ENCODE measurements at regions not wholly inside any gene's neighbourhood (a gene's known extent, or its start where the extent isn't known, plus 50 kb on each side); places are given as distances from the start of the nearest gene placed in this dataset.

DNA sequence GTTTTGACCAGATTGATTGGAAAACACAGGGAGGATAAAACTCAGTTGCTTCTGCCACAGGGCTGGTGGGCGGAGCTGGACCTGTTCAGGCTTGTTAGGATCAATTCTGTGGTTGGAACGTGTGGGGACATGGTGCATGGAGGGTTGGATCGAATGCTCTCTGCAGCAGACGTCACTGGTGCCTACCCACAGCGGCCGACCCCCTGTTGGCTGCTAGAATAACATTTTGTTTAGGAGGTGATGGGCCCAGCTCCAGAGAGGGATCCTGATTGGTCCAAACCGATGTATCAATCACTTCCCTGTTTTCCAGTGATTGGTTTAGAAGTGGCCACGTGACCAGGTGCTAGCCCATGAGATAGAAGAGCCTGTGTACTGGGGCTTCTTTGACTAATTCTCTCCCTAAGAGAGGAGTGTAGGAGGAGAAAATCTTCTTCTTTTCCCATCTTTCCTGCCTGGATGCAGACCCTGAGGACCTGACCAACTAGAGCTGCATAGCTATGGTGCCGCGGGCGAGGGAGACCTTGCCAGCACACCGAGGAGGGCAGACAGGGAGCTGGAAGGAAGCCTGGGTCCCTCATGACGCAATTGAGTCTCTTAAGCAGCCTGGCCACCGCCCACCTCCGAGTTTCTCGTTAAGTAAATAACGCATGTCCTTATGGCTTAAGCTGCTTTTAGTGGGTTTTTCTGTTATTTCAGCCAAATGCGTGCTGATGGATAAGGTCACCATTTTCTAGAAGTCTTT is 163.5 kb downstream of the AACS start:
- DNase-seq: no peak

DNA sequence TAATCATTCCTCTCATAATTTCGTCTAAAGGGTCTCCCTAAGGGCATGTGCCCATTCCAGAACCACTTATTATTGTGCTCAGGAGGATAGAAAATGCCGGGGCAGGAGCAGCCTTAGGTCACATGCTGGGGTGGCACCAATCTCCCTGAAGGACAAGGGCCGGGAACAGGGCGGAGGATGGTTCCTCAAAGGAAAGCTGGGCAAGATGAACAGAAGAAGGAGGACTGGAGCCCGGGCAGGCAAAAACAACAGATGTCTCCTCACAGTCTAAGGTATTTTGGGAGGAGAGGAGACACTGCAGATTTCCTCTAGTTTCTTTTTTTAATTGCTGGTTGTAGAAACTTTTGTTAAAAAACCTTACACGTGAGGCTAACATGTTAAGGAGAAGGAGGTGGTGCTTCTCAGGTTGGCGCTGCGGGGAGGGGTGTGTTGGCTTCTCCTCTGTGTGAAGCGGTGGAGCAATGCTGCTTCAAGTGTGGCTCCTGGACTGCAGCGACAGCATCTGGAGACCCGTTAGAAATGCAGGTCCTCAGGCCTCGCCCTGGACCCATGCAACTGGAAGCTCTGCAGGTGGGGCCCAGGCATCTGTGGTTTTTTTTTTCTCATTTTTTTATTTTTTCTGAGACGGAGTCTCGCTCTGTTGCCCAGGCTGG is 164.8 kb downstream of the AACS start:
- no peak for DNase-seq

DNA sequence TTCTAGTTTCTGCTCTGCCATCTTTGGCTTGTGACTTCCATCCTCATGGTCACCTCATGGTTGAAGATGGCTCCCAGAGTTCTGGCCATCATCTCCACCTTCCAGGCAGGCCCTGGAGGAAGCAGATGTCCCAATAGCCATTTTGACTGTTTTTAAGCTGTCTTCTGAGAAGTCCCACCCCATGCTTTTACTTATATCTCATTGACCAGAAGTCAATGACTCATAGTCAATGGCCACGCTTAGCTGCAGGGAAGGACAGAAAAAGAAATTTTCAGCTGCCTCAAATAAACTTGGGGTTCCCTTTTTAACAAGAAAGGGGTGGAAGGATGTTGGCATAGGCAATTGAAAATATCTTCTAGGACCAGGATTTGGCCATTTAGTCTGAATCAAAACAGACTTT is 168.1 kb downstream of the AACS start:
- no peak for DNase-seq

DNA sequence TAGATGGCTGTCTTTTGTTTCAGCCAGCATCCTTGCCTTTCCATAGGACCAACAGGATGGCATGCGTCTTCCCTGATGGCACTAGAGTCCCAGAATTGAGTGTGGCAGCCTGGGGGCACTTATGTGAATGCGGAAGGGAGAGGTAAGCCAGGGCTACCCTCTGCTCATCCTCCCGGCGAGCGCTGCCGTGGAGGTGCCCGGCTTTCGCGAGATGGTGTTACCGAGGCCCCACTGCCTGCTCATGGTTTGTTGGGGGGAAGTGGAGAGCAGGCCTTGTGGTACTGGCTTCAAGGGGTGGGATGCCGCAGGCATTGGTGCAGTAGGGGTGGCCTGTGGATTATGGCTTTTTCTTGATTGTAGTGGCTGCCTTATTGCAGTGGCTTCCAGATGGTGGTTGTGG is 174.3 kb downstream of the AACS start:
- no peak for DNase-seq

DNA sequence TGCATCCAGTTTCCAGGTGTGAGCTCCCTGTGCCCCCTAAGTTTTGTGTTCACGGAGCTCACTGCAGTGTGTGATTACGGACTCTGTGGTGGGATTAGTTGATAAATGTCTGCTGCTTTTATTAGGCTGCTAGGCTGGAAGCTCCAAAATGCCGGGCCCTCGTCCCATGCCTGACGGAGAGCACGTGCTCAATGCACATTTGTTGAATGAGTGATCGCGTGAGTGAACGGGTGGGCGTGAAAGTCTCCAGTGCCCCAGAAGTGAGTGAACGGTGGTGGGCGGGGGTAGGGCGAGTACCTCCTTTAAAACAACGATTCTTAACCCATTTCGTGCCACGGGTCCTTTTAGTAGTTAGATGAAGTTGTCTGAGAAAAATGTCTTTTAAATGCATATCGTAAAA is 175.5 kb downstream of the AACS start:
- no peak for DNase-seq

DNA sequence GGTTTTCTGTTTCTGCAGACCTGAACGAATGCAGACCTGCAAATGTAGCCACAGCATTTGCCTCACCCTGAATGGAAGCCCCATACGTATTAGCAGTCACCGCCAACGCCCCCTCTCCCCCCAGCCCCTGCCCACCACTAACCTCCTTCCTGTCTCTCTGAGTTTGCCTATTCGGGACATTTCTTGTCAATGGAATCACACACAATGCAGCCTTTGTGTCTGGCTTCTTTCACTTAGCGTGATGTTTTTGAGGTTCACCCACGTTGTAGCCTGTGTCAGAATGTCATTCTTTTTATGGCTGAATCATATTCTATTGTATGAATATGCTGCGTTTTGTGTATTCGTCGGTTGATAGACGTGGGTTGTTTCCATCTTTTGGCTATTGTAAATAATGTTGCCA is 178.6 kb downstream of the AACS start:
- DNase-seq: no peak

DNA sequence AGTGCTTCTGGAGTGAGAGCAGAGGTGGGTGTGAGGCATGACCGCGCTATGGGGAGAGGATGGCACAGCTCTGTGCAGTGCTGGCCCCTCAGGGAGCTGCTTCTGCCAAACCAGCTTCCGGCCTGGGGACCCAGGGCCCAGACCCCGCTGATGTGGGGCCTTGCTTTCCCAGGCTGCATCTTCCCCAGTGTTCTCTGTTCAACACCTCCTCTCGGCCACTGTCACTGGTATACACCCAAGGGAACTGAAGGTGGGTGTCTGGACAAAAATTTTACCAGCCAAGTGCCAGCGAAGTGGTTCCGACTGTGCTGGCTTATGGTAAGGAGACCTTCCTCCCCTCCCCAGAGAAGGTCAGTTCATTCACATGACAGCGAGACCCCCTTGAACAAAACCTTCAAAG is 179.1 kb downstream of the AACS start:
- no peak for DNase-seq

DNA sequence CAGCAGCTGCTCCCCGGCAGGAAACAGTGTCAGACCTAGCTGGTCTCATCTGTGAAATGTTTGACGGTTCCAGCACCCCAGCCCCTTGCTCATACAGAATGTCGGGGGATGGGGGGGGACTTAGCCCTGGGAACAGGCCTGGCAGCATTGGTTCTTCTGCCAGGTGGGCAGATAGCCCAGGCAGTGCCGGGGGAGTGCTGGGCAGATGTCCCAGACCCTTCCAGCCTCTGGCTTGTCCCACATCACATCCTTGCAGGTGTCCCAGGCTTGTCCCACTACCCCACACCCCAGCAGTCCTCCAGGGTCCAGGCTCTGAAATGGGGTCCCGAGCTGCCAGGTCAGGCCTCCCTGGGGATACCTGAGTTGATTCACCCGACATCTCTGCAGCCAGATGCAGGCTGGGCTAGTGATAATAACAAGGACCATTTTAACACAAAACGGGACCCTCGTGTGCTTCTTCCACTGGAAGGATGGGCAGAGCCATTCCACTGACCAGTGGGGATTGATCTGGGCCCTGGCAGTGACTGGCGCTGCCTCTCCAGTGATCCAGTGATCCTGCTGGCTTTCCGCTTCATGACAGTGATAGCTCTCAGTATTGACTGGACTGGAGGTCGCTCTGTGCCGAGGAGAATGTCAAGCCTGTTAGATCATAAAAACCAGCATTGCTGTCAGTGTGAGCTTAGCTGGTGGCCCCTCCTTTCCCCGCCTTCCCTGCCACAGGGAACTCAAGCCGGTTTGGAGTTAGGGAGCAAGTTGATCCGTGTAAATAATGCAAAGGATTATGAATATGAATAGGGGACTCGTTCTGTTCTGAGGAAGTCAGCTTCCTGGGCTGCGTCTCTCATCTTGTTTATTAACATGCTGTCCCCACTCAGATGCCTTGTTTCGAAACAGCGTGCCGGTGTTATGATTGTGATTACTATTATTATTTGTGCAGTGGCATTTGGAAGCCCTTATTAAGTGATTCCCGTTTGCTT is 180.6 kb downstream of the AACS start:
- DNase-seq: no peak

DNA sequence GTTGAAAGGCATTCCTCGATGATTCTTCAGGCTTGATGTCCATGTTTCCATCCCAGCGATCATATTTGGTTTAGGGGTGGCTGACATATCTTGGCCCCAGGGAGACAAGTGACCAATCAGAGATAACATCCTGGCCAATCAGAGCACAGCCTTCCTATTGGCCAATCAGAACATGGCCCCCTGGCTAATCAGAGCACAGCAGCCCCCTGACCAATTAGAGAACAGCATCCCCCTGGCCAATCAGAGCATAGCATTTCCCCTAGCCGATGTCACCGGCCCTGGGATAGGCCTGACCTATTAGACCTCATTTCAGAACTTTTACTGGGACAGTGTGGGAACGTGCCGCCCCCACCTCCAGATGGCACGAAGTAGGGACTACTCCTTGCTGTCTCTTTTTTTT is 182.2 kb downstream of the AACS start:
- no peak for DNase-seq

DNA sequence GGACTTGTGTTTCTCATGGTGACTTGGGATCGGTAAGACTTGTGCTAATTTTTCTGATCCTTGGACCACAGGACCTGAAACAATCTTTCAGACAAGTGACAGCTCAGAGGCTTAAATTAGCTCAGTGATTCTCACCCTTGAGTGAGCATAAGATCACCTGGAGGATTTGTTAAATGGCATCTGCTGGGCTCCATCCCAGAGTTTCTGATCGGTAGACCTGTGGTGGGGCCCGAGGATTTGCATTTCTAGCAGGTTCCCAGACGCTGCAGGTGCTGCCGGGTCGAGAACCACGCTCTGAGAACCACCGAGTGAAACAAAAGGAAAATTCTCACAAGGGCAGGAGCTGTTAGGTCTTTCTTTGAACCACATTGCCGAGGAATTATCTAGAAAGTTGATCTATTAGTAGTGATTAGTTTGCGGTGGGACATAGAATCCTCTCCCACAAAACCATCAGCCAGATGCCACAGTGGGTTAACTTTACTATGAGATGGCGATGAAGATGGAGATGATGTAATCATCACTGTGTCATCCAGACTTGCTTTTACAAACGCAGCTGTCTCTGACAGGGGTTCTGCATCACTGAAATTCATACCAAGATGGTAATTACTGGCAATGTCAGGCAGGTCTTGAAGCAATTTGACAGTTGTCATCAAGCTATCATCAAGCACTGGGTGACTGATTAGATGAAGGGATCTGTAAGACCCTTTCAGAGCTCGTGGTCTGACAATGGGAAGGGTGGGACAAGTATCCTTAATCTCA is 184.0 kb downstream of the AACS start:
- DNase-seq: no peak

DNA sequence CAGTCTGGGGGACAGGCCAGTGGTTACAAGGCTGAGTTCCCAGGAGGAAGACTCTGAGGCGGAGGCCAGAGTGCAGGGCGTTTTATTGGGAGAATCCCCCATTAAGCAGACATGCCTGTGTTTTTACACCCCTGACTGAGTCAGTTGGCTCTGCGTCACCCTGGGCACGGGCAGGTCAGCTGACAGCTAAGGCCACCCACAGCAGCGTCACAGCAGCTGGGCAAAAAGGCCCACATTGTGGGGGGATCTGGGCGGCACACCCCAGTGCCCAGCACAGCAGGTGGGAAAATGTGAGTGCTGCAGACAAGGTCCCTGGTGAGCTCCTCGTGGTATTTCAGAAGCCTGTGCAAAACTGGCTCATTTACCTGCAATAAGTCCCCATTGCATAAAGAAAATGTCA is 184.7 kb downstream of the AACS start:
- DNase-seq: no peak

DNA sequence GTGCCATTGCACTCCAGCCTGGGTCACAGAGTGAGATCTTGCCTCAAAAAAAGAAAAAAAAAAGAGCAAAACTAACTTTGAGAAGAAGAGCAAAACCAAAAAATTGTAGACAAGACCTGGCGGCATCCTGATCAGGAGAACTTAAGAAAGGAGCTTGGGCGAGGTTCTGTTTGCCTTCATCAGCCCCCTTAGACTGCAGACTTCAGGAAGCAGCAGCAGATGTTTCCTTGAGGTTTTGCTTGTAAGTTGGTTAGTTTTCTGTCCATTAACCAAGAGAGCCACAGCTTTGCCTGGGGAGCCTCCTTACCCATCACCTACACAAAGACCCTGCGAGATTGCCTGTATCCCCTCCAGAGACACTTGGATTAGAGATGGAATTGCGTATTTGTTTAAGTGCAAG is 189.0 kb downstream of the AACS start:
- no peak for DNase-seq

DNA sequence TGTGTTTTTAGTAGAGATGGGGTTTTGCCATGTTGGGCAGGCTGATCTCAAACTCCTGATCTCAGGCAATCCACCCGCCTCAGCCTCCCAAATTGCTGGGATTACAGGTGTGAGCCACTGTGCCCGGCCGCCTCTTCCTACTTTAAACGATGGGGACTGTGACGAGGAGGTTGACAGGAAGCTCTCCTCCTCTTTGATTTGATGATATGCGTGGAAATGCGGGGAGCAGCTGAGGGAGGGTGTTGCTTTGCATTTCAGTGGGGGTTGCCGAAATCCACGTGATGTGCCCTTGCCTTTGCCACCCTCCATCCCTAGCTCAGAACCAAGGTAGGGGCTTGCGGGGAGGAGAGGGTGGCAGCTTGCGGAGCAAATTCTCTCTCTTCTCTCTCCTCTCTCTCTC is 189.6 kb downstream of the AACS start:
- DNase-seq: no peak

DNA sequence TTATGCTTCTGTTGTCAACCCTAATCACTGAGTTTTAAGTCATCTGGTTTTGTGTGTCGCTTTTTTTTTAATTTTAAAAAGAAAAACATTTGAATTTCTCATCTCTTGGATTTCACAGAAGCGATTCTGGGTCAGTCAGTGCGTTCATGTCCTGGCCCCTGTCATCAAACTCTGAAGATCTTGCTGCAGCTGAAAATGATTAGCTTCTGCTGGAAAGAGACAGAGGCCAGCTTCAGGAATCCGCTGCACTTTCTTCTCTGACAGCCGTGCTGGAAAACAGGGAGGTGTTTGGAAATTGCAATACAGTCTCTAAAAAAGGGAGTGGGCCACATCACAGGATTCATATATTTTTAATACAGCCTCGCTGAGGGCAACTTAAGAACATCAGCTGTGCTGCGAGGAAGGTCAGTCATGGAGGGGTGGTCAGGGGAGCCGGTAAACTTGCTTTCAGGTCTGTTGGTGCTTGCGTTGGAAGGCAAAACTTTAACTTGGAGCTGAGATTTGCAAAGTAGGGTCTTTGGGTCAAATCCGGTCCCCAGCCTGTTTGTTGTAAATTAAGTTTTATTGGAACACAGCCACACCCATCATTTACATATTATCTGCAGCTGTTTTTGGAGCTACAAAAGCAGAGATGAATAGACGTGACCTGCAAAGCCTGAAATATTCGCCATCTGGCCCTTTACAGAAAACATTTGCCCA is 190.8 kb downstream of the AACS start:
- DNase-seq: no peak

DNA sequence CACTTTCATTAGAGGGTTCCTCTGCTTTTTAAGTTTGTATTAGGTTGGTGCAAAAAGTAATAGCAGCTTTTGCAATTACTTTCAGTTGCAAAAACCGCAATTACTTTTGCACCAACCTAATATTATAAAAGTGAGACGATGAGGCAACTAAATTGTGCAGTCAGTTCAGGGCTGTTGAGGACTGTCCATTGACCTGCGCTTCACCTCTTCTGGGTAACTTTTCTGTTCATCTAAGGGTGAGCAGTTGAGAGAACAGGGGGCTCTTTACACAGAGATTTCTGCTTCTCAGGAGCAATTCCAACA is 191.3 kb downstream of the AACS start:
- no peak for DNase-seq

DNA sequence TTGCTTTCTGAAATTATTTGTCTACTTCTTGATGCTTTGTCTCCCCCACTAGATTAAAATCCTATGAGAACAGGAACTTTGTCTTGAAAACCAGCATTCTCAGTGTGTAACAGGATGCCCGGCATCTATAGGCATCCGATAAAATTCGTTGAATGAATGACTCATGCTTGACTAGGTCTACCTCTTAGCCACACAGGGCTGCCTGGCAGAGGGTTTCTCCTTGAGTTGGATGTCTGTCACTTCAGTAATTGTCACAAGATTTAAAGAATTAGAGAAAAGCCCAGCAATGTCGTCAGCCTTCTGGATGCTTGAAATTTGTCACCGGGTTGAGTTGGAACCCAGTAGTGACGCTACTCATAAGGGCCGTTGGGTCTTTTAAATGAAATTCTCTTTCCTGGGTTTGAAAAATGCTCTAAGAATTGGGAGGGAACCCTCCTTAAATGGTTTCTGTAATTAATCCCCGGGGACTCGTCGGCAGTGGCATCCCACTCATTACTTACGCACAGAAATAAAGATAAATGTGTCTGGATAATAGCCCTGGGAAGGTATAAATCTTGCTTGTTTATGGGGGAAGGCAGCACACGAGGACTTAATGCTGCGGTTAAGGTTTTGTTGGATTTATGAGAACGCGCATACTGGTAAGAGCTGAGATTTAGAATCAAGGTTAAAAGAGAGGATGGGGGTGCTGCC is 194.1 kb downstream of the AACS start:
- no peak for DNase-seq

DNA sequence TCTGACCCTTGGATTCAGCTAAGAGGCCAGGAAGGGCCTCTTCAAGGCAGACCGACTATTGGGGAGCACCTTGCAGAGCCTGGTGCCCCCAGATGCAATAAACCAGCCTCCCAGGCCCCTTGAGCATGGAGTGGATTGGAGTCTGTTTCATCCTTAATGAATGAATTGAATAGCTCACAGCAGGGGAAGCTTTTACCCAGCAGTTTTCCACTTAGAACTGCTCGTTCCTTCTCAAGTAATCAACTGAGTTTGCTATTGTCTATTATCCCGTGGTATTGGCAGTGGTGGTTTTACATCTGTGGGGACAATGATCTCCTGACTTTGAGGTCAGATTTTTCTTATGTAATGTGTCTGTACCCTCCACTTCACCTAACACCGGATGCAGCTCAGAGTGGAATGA is 197.6 kb downstream of the AACS start:
- DNase-seq: no peak

DNA sequence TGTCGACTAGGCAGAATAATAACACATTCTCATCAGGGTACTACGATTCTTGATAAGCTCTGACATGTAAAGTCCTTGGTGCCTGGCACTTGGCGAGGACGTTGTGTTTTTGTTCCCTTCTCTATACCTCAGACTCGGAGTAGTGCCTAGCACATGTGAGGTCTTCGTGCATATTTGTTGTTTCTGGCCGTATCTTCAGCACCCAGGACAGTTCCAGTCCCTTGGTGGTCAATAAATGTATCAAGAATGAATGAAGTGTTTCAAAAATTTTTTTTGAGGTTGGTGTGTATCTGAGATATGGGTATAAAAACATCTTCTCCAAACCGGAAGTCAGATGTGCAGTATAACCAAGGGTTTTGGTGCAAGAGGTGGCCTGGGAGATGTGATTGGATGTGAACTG is 198.2 kb downstream of the AACS start:
- DNase-seq: no peak

DNA sequence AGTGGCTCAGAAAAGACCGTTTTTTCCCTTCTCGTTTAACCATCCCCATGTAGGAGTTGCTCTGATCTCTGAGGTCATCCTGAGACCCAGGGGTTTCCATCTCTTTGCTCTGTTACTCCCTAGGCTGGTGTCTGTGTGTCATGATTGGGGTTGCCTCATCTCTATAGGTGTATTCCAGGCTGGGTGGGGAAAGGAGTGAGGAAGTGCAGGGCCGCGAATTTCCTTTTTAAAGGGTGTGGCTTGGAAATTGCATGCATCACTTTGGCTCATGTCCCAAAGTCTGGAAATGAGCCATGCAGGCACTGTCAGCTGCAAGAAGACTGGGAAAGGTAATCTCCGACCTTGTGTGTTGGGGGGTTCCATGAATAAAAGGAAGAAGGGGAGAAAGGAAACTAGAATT is 201.9 kb downstream of the AACS start:
- no peak for DNase-seq

DNA sequence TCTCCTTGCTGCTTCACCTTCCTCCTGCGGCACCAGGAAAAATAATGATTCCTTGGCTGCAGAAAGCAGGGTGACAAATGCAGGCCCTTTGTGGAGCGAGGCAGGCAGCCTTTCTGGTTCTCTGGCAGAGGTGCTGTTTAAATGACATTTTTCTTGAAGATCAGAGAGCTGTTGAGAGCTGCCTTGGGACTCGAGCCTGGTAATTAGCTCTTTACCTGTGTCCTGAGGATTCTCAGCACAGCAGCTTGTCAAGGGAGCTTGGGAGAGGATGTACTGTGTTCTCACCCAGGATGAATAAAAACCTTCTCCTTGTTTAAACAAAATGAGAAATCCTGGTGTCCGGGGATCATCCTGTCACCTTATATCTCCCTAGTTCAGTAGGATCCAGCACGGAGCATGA is 204.0 kb downstream of the AACS start:
- no peak for DNase-seq

DNA sequence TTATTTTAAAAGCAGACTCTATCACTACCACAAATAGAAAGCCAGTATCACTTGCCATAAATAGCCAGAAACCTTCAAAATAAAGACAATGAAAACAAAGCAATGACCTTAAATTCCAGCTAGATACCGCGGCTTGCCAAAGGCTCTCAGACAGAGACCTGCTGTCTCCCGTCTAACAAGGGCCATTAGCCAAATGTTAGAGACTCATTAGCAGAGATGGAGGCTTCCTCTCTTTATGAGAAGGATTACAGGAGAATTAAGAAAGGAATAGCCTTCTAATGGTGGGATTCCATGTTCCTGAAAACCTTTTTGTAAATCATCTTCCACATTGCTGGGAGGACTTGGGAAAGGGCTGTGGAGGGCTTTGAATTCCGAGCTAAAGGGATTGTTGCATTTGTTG is 206.7 kb downstream of the AACS start:
- no peak for DNase-seq

DNA sequence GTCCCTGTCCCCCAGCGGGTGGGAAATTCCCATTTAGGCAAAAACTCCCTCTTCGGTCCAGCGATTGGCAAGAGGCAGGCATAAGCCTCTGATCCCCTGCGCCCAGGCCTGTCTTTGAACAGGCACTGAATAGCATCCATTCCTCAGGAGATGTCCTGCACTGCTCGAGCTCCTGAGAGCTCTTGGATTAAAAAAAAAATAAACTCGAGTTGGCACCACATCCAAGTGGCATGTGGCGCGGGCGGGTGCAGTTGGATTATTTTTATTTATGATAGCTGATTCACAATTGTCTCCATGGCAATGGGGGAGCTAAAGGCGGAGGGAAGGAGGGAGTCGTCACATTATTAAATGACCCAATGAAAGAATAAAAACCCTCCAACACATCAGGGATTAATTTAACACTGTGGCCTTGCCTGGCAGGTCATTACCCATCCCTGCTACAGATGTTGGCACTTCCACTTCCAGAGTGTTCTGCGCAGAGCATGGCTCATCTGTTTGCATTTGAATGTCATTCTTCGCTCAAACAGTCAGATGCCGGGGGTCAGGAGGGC is 207.2 kb downstream of the AACS start:
- no peak for DNase-seq
